Stimulated activated CD4-positive, alpha-beta T cell treated with anti-CD3 and anti-CD28 coated beads, Interleukin-12 subunit alpha, Interleukin-12 subunit beta, amount 100 ng/mL, for 48 hours (primary cell): ENCODE measurements at regions not wholly inside any gene's neighbourhood (a gene's known extent, or its start where the extent isn't known, plus 50 kb on each side); places are given as distances from the start of the nearest gene placed in this dataset.

Experiments
- DNase-seq, 3 donors: peaks; one replicate each; pipeline ENCODE4 v3.0.0-alpha.2; 2020; ENCODE audit warnings: low read depth in 2 of 3, low spot score in 1 of 3

DNA sequence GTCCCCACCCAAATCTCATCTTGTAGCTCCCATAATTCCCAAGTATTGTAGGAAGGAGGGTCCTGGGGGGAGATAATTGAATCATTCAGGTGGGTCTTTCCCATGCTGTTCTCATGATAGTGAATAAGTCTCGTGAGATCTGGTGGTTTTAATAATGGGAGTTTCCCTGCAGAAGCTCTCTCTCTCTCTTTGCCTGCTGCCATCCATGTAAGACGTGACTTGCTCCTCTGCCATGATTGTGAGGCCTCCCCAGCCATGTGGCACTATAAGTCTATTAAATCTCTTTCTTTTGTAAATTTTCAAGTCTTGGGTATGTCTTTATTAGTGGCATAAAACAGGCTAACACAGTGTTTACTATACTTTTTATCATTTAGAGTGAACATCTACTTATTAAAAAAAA lies 338.8 kb downstream of the ANKRD7 start:
- DNase-seq, result no peak

DNA sequence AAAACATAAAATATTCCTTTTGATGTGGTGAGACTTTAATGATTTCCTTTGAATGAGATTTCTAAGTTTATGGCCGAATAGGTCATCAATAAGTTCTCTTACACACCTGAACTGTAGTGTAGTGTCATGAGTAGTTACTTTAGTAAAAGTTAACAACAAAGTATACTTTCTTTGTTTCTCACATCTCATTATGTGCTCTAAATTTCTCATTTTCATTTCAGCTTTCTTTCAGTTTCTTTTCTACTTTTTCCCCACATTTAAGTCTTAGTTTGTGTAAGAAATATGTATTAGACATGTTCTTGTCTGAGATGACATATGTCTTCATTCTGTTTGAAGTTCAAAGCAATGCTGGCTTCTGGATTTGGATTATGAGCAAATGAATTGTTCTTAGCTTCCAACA lies 348.1 kb downstream of the ANKRD7 start:
- DNase-seq, result no peak

DNA sequence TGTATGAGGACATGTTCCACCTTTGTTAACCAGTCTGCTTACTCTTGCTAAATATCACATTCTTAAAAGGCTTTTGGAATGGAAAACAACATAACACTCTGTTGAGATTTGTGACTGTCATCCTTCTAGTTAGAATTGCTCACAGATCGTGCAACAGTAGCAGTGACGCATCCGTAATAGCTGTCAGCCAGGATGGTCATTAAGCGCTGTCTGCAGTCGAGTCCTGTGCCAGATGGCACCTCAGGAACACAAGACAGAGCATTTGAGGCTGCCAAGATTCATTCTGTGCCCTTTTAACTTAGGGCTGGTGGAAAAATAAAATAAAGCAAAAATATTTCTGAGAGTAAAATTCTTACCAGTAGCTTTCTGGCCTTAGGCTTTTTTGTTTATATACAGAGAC lies 348.6 kb downstream of the ANKRD7 start:
- no peak for DNase-seq

DNA sequence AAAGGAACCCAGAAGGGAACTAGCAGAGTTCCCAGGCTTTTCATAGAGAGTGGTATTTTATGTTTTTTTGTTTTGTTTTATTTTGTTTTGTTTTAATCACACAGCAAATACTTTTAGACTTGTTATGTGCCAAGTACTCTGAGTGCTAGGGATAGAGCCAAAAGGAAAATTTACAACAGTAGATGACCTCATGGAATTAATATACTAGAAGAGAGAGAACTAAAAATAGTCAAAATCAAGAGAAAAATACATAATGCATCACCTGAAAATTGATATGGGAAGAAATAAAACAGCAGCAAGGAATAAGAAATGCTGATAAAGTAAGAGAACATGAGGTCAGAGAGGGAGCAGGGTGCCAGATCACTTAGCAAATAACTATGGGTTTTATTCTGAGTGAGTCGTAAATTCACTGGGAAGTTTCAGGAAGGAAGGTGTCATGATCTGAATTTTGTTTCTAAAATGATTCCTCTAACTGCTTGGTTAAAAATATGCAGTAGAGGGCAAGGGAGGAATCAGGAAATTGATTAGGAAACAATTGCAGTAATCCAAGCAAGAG lies 351.0 kb downstream of the ANKRD7 start:
- no peak for DNase-seq

DNA sequence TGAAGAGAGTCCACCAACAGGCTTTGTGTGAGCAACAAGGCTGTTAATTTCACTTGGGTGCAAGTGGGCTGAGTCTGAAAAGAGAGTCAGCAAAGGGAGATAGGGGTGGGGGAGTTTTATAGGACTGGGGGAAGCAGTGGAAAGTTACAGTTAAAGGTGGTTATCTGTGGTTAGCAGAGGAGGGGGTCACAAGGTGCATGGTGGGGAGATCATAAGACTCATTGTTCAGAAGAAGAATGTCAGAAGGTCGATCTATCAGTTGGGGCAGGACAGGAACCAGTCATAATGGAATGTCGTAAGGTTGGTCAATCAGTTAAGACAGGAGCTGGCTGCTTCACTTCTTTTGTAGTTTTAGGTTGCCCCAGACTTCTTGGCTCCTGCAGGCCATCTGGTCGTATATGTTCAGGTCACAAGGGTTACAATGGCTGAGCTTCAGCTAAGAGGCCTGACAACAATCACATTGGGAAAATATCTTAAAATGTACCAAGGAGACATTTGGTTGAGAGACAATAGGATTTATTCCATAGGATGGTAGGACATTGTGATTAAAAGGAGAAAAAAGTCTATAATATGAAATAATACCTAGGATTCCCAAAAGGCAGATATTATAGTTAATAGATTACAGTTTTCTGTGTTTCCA lies 356.4 kb downstream of the ANKRD7 start:
- DNase-seq, result no peak

DNA sequence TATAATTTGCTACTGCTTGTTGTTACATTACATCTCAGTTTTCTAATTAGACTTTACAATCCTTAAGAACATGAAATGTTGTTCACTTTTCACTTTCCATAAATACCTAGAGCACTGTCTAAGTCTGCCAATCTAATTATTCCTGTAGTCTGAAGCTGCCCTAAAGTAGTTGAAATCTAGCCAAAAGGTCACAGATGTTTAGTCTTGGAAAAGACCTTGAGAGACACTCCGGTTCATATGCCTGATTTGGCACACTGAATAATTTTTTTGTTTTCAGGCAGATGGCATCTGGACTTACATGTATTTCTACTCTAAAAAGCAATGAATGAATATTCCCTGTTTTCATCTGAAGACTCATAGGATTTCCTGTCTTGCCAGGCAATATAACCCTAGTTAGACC lies 359.1 kb downstream of the ANKRD7 start:
- no peak for DNase-seq

DNA sequence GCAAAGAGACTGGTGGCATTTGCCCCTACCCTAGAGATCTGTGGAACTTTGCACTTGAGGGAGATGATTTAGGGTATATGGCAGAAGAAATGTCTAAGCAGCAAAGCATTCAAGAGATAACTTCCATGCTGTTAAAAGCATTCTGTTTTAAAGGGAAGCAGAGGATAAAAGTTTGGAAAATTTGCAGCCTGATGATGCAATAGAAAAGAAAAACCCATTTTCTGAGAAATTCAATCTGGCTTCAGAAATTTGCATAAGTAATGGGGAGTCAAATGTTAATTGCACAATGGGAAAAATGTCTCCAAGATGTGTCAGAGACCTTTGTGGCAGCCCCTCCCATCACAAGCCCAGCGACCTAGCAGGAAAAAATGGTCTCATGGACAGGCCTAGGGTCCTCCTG lies 361.7 kb downstream of the ANKRD7 start:
- no peak for DNase-seq

DNA sequence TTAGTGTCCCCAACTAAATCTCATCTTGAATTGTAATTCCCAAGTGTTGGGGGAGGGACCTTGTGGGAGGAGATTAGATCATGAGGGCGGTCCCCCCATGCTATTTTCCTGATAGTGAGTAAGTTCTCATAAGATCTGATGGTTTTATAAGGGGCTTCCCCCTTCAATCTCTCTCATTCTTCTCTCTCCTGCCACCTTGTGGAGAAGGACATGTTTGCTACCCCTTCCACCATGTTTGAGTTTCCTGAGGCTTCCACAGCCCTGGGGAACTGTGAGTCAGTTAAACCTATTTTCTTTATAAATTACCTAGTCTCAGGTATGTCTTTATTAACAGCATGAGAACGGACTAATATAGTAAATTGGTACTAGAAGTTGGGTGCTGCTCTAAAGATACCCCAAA lies 365.6 kb downstream of the ANKRD7 start:
- peak in 1 of 3 donors; percentile 7 for DNase-seq

DNA sequence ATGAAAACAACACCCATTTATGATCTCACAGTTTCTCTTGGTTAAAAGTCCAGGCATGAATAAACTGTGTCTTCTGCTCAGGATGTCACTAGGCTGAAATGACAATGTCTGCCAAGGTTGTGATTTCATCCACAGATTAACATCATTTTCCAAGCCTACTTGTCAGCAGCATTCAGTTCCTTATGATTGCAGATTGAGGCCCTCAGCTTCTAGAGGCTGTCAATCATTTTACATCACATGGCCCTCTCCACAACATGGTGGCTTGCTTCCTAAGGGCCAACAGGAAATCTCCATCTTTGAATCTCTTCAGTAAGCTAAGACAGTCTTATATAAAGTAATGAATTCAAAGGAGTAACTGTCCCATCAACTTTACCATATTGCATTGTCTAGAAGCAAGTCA lies 377.6 kb downstream of the ANKRD7 start:
- DNase-seq, result no peak

DNA sequence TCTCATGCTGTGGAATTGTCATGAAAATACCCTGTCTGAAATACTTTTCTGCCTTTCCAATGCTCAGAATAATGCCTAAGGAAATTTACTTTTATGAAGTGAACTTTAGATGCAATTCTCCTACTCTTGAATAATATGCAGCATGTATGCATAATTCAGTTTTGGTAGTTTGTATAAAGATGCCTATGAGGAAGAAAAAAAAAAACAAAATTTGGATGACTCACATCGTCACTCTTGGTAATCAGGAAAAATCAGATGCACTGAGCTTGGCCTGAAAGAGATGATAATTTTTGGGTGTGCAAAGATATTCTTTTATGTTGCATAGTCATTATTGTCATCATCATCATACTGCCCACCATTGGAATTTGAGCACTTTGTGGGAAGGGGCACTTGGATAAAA lies 382.1 kb downstream of the ANKRD7 start:
- DNase-seq, result no peak

DNA sequence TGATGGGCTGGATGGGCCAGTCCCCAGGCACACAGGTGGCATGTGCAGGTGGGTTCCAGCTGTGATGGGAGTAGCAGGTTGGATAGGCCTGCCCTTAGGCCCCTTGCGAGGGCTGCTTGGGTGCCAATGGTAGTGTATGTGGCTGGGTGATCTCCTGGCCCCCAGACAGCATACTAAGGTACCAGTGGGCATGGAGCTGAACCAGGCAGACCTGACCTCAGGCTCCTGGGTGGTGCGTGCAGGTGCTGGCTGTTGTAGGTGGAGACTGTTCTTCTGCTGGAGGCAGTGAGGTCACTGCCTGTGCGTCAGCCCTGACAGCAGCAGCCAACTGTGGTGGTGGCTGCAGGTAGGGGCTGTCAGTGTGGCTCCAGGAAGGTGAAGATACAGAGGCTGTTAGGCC lies 384.7 kb downstream of the ANKRD7 start:
- DNase-seq, result no peak

DNA sequence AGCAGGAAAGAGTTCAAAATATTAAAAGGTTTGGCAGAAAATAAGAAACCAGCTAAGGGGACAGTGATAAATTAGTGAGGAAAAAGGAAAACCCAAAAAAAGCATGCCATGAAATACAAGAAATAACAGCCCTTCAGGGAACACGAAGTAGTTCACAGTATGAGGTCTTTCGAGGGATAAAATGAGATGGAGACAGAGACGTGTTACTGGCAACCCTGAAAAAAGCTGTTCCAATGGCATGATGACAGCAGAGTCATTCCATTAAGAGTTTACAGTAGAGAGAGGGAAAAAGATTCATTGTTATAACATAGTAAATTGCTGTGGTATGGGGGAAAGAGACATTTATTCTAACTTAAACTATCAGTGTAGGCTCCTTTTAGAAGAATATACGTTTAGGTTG lies 391.2 kb downstream of the ANKRD7 start:
- no peak for DNase-seq

DNA sequence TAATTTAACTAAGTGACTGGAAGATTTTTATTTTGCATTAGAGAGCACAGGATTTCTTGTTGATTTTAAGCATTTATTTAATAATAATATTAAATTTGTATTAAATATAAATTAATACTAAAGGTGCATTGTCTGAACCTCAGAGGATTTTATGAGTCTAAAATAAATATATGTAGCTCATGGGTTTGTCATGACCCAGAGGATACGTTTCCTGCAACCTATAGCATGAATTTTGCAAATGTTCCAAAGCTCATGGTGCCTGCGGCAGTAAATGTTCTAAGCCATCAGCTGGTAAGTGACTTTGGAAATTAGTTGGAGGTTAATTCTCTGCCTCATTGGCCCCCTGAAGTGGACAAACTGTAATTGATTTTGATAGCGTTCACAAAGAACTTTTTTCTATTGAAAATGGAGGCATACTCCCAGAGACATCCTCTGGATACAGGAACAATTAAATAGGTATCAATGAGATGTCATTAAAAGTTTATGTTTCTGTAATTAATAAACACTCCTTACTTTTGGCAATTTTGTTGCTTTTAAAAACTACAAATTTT lies 397.4 kb downstream of the ANKRD7 start:
- no peak for DNase-seq

DNA sequence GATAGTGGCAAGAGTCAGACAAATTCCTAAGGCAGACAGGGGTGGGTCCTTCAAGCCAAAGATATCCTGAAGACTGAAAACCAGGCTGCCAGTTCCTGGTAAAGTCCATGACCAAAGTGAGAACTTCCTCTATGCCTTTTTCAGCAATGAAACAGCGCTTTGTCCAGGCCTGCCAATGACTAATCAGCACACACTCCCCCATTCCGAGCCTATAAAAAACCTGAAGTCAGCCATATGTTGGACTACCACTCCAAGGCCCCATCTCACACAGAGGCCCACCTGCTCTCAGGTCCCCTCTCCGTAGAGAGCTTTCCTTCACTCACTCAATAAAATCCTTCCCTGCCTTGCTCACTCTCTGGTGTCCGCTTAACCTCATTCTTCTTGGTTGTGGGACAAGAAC lies 402.2 kb downstream of the ANKRD7 start:
- DNase-seq, result no peak

DNA sequence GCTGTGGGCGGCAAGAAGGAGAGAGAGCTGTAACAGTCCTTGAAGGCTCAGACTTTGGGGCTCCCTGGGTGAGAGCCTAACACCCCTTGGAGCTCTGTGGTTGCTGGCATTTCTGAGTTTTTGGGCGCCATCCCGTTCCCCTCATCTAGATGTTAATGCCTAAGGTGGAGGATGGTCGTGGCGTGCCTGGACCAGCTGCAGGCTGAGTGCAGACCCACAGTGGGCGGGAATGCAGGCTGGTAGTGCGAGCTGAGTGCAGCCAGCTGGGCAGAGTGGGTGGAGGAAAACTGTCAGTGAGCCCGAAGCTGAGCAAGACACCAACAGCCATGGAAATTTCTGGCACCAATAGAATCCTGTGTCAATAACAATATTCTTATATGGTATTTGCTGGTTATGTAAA lies 403.0 kb downstream of the ANKRD7 start:
- no peak for DNase-seq

DNA sequence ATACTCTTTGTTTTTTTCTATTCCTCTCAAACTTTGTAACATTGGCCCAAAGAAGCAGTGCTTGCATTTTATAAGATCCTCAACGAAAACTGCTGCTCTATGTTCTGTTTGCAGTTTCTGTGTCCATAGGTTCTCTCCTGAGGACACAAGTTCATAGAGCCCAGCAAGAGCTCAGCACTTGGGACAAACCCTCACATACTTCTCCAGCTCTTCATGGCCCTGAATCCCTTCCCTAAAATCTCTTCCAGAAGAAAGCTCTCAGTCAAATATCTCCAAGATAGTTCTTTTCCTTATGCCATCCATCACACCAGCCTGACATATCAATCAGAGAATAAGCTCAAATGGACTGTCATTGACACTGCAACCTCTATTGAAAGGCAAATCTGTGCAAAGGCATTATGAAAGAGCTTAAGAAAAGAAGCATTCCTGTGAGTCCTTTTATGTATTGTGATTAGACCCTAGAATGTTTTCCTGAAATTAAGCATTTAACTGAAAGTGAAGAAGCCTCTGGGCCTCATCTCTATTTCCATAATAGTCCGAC lies 405.5 kb downstream of the ANKRD7 start:
- DNase-seq, result no peak

DNA sequence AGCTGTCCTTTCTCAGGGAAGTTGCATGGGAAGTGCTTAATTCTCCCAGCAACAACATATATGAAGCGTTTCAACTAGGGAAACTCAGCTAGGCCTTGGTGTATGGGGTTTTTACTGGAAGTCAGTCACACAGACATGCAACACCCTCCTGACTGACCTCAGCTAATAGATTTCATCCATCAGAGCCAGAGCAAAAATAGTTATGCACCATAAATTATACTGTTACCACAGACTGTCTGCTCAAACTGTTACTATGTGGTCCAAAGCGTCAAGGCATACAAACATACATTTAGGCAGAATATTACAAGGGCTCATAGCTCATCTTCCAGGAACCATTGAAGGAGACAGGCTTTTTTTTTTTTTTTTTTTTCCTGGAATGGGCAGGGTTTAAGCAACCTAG lies 417.9 kb downstream of the ANKRD7 start:
- DNase-seq, result no peak

DNA sequence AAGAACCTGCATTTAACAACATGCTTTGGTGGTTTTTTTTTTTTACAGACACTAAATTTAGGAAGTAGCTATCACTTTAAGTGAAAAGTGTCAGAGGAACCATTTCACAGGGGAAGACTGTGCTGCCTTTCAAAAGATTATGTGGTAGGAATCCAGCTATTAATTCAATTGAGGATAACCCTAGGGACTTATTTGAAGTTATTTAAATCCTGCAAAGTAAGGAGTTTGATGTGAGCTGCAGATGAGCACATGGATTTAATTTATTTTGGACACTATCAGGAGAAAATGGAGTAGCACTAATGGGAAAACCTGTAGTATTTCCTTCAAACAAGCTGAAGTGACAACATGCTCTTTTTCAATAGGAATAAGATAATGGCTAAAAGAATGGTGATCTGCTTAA lies 419.8 kb downstream of the ANKRD7 start:
- no peak for DNase-seq

DNA sequence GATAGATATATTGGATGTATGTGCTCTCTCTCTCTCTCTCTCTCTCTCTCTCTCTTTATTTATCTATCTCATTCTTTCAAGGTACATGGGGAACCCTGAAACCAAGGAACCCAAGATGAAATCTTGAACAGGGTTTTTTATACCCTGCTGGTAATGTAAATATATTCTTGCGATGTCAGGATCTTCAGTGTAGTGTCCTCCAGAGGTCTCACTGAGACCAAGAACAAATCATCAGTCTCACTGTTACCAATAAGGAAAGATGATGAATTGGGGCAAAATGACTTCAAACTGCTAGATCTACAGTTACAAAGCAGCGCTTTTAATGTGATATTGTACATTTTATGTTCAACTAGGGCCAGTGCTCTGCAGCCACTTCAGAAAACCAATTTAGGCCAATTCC lies 423.5 kb downstream of the ANKRD7 start:
- DNase-seq, result no peak

DNA sequence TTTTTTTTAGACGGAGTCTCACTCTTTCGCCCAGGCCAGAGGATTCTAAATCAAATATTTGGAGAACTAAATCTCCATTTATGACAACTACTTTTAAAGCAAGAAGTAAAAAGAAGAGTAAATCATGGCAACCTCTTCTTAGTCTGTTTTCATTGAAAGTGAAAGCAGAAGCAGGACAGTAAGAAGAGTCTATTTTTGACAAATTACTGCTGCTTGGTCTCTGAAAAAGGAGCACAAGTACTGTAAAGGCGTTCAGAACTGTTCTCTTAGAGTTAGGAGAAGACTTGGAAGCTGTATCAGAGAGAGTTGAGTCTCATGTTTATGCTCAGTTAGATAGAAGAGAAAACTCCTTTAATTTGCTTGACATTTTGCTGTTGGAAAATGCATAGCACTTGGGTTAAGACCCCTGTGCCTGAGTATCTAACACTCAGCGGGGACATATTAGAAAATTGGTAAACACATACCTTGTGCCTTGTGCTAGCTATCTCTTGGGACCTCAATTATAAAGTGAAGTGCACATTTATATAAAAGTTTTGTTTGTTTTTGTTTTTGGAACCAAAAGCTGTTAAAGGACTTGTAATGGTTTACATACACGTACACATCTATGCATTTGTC lies 433.0 kb downstream of the ANKRD7 start:
- DNase-seq, result no peak

DNA sequence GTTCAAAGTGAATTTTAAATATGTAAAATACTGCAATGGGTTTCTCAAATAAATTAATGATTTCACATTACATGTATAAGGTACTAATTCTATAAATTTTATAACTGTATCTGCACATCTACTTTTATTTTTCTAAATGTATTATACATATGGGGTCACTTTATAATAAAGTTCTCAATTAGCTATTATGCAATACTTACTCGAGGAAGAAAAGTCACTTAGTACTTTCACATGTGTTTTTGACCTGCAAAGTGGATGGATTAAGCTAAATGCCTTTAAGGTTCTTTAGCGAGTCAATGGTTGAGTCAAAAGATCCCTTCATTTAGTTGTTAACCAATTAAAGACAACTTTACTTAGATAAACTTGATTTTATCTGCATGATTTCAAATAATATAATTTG lies 437.8 kb downstream of the ANKRD7 start:
- no peak for DNase-seq

DNA sequence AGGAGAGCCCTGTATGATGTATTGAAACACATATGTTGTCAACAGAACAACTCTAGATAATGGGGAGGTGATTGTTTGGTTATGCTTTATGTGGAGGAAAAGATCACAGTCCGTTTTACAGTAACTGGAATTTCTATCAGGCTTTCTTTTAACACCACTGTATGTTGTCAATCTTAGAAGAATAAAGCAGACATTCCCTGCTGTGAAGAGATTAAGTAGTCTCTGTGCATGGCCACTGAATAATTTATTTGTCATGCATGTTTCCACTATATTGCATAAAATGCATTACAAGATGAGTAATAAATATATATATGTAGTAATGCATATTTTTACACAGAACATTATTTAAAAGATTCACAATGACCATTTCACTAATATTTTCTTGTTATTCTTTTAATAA lies 440.0 kb downstream of the ANKRD7 start:
- DNase-seq, result no peak

DNA sequence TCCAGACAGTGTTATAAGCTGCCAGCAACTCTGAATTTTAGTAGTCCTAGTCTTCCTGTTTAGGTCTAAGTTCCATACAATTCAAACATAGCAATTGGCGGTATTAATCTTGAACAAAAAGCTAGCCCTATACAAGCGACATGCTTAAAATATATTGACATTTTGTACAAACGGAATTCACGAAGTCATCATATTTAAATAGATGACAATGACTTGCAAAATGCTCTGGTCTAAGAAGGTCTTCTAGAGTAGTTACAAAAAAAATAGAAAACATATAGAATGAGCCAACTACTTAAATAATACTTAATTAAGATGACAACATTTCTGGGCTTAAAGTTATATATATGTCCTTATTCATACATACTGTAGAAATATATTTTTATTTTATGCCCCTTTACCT lies 446.6 kb downstream of the ANKRD7 start:
- no peak for DNase-seq
